GM19372 (cell line): ENCODE measurements at regions not wholly inside any gene's neighbourhood (a gene's known extent, or its start where the extent isn't known, plus 50 kb on each side); places are given as distances from the start of the nearest gene placed in this dataset.
"Not testable (repeated sequence)": the region's sequence is repeated elsewhere in the genome, so short reads cannot be mapped to it uniquely, and the experiment has no call there.

Experiments
- ATAC-seq: cut with Tn5 transposase; IDR thresholded peaks from one replicate; pipeline ENCODE4 v1.9.1; 2021; ENCODE audit warnings: mild to moderate bottlenecking, low read depth, moderate library complexity; ENCODE audit not compliant: unreplicated experiment

- no peak for ATAC-seq
Observed at GRCh38 chr2:138296365-138296764, 205.2 kb upstream of the SPOPL start.

- ATAC-seq = peak; percentile 48
Observed at GRCh38 chr2:138298120-138298814, 203.3 kb upstream of the SPOPL start.

- peak; percentile 62 for ATAC-seq
Observed at GRCh38 chr2:138298900-138299299, 202.7 kb upstream of the SPOPL start.

GRCh38 chr2:138306626-138307025 lies 194.9 kb upstream of the SPOPL start:
- ATAC-seq = peak; percentile 76

- ATAC-seq = no peak
Observed at GRCh38 chr2:138307099-138307498, 194.5 kb upstream of the SPOPL start.

- ATAC-seq = no peak
Observed at GRCh38 chr2:138309760-138310159, 191.8 kb upstream of the SPOPL start.

GRCh38 chr2:138312061-138312460 lies 189.5 kb upstream of the SPOPL start:
- no peak for ATAC-seq

- ATAC-seq = not testable (repeated sequence)
Observed at GRCh38 chr2:138315619-138316018, 186.0 kb upstream of the SPOPL start.

GRCh38 chr2:138319616-138320015 lies 182.0 kb upstream of the SPOPL start:
- no peak for ATAC-seq

GRCh38 chr2:138321458-138321857 lies 180.1 kb upstream of the SPOPL start:
- ATAC-seq = no peak

- no peak for ATAC-seq
Observed at GRCh38 chr2:138323382-138324067, 178.0 kb upstream of the SPOPL start.

GRCh38 chr2:138324068-138324771 lies 177.3 kb upstream of the SPOPL start:
- no peak for ATAC-seq

GRCh38 chr2:138327967-138328366 lies 173.6 kb upstream of the SPOPL start:
- no peak for ATAC-seq

- no peak for ATAC-seq
Observed at GRCh38 chr2:138329162-138329561, 172.4 kb upstream of the SPOPL start.

- no peak for ATAC-seq
Observed at GRCh38 chr2:138329591-138329990, 172.0 kb upstream of the SPOPL start.

- no peak for ATAC-seq
Observed at GRCh38 chr2:138333121-138333520, 168.4 kb upstream of the SPOPL start.

- no peak for ATAC-seq
Observed at GRCh38 chr2:138333677-138334076, 167.9 kb upstream of the SPOPL start.

GRCh38 chr2:138334323-138334722 lies 167.2 kb upstream of the SPOPL start:
- ATAC-seq = no peak

GRCh38 chr2:138335036-138335435 lies 166.5 kb upstream of the SPOPL start:
- no peak for ATAC-seq

- no peak for ATAC-seq
Observed at GRCh38 chr2:138336146-138336545, 165.4 kb upstream of the SPOPL start.

GRCh38 chr2:138355244-138355643 lies 146.3 kb upstream of the SPOPL start:
- ATAC-seq = no peak

GRCh38 chr2:138356178-138356577 lies 145.4 kb upstream of the SPOPL start:
- no peak for ATAC-seq
